ENCODE measurements at regions not wholly inside any gene's neighbourhood (a gene's known extent, or its start where the extent isn't known, plus 50 kb on each side); places are given as distances from the start of the nearest gene placed in this dataset.
"Not testable (repeated sequence)": the region's sequence is repeated elsewhere in the genome, so short reads cannot be mapped to it uniquely, and the experiment has no call there.

- DNase-seq: no peak
These were observed 131.3 kb upstream of the CCDC180 start for GRCh38 chr9:97176206-97176605.

GRCh38 chr9:97168174-97168573 is 129.2 kb upstream of the CTSV start:
- DNase-seq: not testable (repeated sequence)

- not testable (repeated sequence) for DNase-seq
These were observed 127.7 kb upstream of the CTSV start for GRCh38 chr9:97166496-97167138.

GRCh38 chr9:97160255-97160654 is 121.3 kb upstream of the CTSV start:
- DNase-seq: no peak

GRCh38 chr9:97158722-97159121 is 119.8 kb upstream of the CTSV start:
- not testable (repeated sequence) for DNase-seq

GRCh38 chr9:97155441-97155840 is 116.5 kb upstream of the CTSV start:
- DNase-seq: not testable (repeated sequence)

GRCh38 chr9:97153967-97154366 is 115.0 kb upstream of the CTSV start:
- DNase-seq: no peak

- not testable (repeated sequence) for DNase-seq
These were observed 114.2 kb upstream of the CTSV start for GRCh38 chr9:97153160-97153559.

GRCh38 chr9:97150471-97150870 is 111.5 kb upstream of the CTSV start:
- DNase-seq: not testable (repeated sequence)

GRCh38 chr9:97148428-97148827 is 109.5 kb upstream of the CTSV start:
- not testable (repeated sequence) for DNase-seq

- not testable (repeated sequence) for DNase-seq
These were observed 106.7 kb upstream of the CTSV start for GRCh38 chr9:97145680-97146079.

GRCh38 chr9:97140566-97140965 is 101.6 kb upstream of the CTSV start:
- DNase-seq: no peak

GRCh38 chr9:97136421-97136820 is 97.5 kb upstream of the CTSV start:
- DNase-seq: no peak

- not testable (repeated sequence) for DNase-seq
These were observed 95.0 kb upstream of the CTSV start for GRCh38 chr9:97133966-97134365.

- DNase-seq: no peak
These were observed 93.9 kb upstream of the CTSV start for GRCh38 chr9:97132865-97133264.

GRCh38 chr9:97130864-97131263 is 91.9 kb upstream of the CTSV start:
- not testable (repeated sequence) for DNase-seq

- not testable (repeated sequence) for DNase-seq
These were observed 91.4 kb upstream of the CTSV start for GRCh38 chr9:97130387-97130786.

- DNase-seq: no peak
These were observed 90.0 kb upstream of the CTSV start for GRCh38 chr9:97128919-97129318.

GRCh38 chr9:97124256-97124655 is 85.3 kb upstream of the CTSV start:
- no peak for DNase-seq

- no peak for DNase-seq
These were observed 71.8 kb upstream of the CTSV start for GRCh38 chr9:97110696-97111095.

GRCh38 chr9:97109194-97109811 is 70.4 kb upstream of the CTSV start:
- DNase-seq: peak; percentile 45 to 51

- DNase-seq: not testable (repeated sequence)
These were observed 66.3 kb upstream of the CTSV start for GRCh38 chr9:97105220-97105619.

GRCh38 chr9:97103613-97104383 is 64.9 kb upstream of the CTSV start:
- not testable (repeated sequence) for DNase-seq

- DNase-seq: not testable (repeated sequence)
These were observed 60.6 kb upstream of the CTSV start for GRCh38 chr9:97099540-97099939.

Measured in stimulated activated CD4-positive, alpha-beta T cell treated with anti-CD3 and anti-CD28 coated beads, Interleukin-2, amount 100 ng/mL, for 24 hours (primary cell).